ENCODE measurements at regions not wholly inside any gene's neighbourhood (a gene's known extent, or its start where the extent isn't known, plus 50 kb on each side); places are given as distances from the start of the nearest gene placed in this dataset.

DNA sequence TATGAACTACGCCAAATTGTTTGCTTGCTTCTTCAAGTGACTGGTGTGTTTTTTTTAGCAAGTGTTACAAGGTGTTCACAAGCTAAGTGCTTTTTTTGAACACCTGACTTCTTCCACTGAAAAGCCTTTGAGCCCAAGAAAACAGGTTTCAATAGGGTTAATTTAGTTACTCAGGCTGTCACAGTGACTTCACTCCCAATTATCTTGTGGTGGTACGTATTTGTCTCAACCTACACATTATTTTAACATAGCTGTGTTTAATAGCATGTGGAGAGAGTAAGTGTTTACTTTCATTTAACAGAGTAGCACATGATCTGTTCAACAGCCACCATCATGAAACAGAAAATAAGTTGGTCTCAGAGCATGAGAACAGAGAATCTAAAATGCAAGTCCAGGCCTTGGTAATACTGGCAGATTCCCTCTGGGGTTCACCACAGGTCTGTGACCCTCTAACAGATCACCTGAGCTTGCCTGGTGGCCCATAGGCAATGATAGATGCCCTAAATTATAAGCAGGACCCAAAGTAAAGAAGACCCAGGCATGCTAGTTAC, 267.7 kb upstream of the SMARCA2 start:
- ATAC-seq (ENCODE audit: poor library complexity) = no peak
- DNase-seq = no peak
- intact Hi-C loops (cut with DNase I) = no loop called here

- intact Hi-C loops (cut with DNase I) = no loop called here
- DNase-seq (no peak), ATAC-seq (ENCODE audit: poor library complexity) (no peak)
These were observed 266.7 kb upstream of the SMARCA2 start for GRCh38 chr9:1748407-1748806.

DNA sequence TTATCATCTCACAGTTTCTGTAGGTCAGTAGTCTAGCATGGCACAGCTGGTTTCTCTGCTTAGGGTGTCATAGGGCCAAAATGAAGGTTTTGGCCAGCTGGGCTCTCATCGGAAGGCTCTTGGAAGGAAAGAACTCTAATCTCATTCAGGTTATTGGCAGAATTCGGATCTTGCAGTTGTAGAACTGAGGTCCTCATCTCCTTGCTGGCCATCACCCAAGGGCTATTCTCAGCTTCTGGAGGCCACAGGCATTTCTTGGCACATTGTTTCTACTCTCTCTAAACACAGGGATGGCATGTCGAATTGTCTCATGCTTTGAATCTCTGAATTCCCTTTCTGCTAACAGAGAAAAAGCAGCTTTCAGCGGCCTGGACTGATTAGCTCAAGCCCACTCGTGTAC, 258.0 kb upstream of the SMARCA2 start:
- no peak for ATAC-seq (ENCODE audit: poor library complexity)
- intact Hi-C loops (cut with DNase I) = no loop called here
- DNase-seq = no peak

DNA sequence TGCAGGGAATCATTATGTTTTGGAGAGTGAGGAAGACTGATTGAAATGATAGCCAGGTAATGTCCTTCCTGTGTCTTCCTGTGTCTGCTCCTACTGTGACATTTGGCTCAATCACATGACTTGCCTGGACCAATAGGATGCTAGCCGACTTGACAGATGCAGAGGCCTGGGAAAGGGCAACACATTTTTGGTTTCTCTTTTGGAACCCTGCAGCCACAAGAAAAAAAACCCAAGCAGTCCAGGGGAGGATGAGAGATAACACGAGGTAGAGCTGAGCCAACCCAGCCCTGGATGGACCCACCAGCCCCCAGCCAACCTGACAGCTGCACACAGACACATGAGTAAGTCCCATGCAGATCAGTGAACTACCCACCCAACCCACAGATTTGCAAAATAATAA, 256.1 kb upstream of the SMARCA2 start:
- intact Hi-C loops (cut with DNase I) = no loop called here
- ATAC-seq (ENCODE audit: poor library complexity) = no peak
- DNase-seq = no peak

DNA sequence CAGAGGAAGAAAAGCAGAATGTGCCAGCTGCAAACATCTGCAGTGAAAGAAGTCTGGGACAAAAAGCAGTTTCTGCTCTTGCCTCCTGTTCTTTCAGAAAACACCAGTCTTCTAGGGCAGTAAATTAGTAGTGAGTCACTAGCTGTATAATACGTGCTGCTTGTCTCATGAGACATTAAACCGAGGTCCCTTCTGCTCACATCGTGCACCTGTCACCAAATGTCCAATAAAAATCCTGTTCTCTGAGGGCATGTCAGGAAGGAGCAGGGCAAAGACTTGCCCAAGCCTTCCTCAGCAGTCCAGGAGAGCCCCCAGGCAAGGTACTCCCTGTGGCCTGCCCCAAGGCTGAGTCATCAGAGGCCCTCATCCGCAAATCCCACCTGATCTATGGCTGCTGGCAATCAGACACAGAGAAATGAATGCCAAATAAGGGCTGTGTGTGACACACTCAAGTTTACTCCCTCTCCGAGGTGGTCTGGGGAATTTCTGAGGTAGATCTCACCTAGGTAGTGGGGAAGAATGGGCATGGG, 255.3 kb upstream of the SMARCA2 start:
- intact Hi-C loops (cut with DNase I) = no loop called here
- DNase-seq (no peak), ATAC-seq (ENCODE audit: poor library complexity) (no peak)

DNA sequence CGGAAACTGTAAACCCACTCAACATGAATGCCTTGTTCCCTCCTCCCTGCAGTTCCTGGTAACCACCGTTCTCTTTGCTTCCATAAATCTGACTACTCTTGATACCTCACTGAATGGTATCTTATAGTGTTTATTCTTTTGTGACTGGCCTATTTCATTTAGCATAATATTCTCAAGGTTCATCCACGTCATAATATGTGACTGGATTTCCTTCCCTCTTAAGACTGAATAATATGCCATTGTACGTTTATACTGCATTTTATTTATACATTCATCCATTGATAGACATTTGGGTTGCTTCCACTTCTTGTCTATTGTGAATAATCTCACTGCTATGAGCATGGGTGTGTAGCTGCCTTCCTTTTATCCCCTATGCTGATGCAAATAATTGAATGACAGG, 253.3 kb upstream of the SMARCA2 start:
- ATAC-seq (ENCODE audit: poor library complexity) = no peak
- intact Hi-C loops (cut with DNase I) = no loop called here
- no peak for DNase-seq

GRCh38 chr9:1766042-1766441, 249.1 kb upstream of the SMARCA2 start:
- DNase-seq (no peak), ATAC-seq (ENCODE audit: poor library complexity) (no peak)
- intact Hi-C loops (cut with DNase I) = no loop called here

DNA sequence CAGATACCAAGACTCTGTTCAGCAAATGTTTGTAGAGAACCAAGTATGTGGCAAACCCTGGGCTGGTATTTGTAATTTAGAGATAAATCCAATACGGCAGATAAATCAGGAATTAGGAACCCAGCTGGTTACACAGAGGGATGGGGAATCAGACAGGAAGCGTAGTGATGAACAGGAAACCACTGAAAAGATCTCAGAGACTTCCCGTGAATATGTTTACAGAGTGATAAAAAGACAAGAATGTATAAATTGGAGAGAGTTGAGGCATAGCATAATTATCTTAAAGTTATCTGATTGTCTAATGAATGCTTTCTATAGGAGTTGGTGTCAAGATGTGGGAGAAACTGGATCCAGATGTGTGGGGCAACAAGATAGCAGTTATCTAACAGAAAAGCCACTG, 246.6 kb upstream of the SMARCA2 start:
- intact Hi-C loops (cut with DNase I) = no loop called here
- ATAC-seq (ENCODE audit: poor library complexity) (no peak), DNase-seq (no peak)

GRCh38 chr9:1771094-1771789, 243.9 kb upstream of the SMARCA2 start:
- intact Hi-C loops (cut with DNase I) = no loop called here
- DNase-seq (no peak), ATAC-seq (ENCODE audit: poor library complexity) (no peak)

GRCh38 chr9:1775230-1775629, 239.9 kb upstream of the SMARCA2 start:
- ATAC-seq (ENCODE audit: poor library complexity) (no peak), DNase-seq (no peak)
- intact Hi-C loops (cut with DNase I) = no loop called here

DNA sequence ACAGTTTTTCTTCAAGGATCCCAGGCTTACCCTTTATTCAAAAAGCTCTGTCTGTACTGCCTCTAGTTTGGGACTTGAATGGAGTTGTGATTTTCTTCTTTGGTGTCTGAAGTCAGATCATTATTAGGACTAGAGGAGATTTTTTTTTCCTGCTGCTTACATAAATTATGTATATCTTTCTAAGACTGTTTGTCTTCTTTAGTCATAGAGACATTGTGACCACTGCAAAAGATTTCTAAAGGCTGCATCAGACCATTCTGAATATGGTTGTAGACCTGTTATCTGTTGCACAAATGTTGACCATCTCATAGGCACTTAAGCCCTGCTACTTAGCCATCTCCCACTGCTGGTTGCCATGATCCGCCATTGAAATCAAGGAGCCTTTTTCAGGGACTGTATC, 238.5 kb upstream of the SMARCA2 start:
- no peak for ATAC-seq (ENCODE audit: poor library complexity)
- no peak for DNase-seq
- intact Hi-C loops (cut with DNase I) = no loop called here

DNA sequence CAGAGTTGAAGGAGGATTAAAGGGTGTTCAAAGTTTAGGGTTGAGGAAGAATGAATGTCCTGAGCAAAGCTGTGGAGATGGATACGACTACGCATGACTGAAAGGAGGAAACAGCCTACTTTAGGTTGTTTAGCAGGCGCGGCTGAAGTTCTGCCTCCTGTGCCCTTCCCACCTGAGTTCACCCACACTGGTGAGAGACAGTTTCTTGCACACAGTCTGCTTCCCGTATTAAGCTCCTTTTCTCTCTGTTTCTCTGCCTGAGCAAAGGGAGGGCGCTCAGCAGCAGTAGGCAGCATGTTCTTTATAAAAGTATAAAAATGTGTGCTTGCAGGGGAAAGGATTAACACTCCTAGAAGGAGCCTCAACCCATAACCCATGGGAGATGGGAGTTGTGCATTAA, 224.0 kb upstream of the SMARCA2 start:
- intact Hi-C loops (cut with DNase I) = no loop called here
- ATAC-seq (ENCODE audit: poor library complexity) (no peak), DNase-seq (no peak)

DNA sequence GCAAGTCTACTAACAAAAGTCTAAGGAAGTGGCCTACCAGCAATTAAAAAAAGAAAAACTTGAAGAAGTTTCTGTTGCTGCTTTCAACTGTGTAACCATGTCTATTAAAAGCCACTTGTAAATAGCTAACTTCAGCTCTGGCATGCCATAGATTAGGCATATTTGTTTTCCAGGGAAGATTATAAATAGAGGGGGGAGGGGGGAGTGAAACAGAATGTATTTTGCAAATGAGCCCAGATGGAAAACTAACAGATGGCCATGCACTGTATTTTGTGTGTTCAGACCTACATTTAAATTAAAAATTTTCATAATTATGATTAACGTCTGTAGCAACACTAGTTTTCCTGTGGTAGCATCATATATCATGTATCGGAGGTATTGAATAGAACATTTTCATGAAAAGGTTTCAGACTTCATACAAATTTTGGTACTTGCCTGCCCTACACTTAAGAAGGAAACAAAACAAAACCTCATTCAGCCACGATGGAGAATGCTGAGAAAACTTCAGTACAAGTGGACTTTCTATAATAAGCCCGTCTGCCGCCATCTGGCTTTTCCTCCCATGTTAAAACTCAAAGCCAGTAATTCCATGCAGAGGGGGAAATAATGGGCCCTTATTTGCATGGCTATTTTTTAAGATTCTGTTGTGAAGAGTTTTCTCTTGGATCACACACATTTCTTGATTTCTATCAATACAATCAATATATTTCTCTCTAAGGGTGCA, 220.4 kb upstream of the SMARCA2 start:
- intact Hi-C loops (cut with DNase I) = no loop called here
- ATAC-seq (ENCODE audit: poor library complexity) = no peak
- DNase-seq = no peak

DNA sequence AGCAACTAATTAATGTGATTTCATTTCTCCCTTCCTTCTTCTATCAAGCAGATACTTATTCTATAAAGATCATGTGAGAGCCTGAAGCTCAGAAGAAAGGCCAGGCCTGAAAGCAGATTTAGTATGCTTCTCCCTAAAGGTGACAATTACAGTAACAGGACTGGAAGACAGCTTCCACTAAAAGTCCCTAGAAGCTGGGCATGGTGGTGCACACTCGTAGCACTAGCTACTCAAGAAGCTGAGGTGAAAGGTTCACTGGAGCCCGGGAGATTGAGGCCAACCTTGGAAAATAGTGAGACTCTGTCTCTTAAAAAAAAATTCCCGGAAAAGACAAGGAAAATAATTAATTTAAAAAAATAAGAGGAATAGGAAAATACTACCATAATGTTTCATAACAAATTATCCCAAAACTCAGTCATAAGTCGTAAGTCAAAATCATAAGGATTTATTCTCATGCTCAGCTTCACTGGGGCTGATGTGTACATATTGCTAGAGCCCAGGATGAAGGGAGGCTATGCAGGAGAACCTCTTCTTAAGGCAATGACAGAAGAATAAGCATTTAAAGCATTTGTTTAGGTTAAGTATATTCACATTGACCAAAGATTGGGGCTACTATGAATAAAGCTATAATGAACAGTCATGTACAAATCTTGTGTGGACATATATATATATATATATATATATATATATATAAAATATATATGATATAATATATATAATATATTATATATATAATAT, 210.8 kb upstream of the SMARCA2 start:
- intact Hi-C loops (cut with DNase I) = no loop called here
- DNase-seq = no peak
- no peak for ATAC-seq (ENCODE audit: poor library complexity)

DNA sequence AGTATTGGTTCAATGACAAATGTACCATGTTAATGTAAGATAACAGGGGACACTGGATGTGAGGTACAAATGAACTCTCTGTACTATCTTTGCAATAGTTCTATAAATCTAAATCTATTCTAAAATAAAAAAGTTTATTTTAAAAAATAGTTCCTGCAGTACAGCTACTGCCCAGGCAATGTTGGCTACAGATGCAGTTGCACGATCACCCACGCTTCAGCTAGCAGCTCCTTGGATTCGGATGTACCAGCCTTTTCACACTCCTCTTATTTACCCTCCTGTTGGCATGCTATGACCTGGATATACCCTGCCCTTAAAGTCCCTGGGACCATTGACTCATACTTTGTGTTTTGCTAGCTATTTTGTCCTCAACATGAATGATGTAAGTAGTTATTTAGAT, 185.4 kb upstream of the SMARCA2 start:
- DNase-seq (no peak), ATAC-seq (ENCODE audit: poor library complexity) (no peak)
- intact Hi-C loops (cut with DNase I) = no loop called here

DNA sequence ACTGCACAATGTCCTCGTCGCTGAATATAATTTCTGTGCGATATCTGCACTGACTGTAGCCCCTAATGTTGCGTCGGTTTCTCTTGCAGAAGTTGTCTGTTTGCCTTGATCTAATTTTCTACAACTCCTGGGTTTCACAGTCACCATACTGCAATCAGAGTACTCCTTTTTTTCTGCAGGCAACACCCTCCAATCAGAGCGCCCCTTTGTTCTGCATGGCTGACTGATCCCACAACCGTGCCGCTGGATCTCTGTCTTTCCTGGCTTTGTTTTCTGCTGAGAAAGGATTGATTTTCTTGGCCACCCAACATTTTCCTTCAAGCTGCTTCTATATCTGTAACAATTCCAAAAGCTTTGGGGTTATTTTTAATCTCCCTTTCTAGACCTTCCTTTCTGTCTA, 182.2 kb upstream of the SMARCA2 start:
- intact Hi-C loops (cut with DNase I) = no loop called here
- no peak for ATAC-seq (ENCODE audit: poor library complexity)
- DNase-seq = no peak

- DNase-seq (no peak), ATAC-seq (ENCODE audit: poor library complexity) (no peak)
- intact Hi-C loops (cut with DNase I) = no loop called here
These were observed 177.6 kb upstream of the SMARCA2 start for GRCh38 chr9:1837453-1838084.

DNA sequence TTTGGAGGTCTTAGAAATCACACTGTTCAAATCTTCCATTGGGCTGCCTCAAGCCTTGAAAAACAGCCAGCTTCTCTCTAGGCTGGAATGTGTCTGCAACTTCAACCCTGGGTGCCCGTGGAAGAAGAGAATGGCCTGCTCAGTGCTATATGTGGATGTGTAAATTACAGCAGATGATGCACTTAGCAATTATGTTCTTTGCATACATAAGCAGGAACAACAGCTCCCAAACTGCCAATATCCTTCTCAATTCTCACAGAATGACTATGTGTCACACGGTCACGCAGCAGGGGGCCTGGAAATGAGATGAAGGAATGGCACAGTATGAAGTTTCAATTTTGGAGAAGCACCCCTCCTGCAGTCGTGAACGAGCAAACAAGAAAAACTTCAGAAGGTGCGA, 175.2 kb upstream of the SMARCA2 start:
- ATAC-seq (ENCODE audit: poor library complexity) (no peak), DNase-seq (no peak)
- intact Hi-C loops (cut with DNase I) = no loop called here

DNA sequence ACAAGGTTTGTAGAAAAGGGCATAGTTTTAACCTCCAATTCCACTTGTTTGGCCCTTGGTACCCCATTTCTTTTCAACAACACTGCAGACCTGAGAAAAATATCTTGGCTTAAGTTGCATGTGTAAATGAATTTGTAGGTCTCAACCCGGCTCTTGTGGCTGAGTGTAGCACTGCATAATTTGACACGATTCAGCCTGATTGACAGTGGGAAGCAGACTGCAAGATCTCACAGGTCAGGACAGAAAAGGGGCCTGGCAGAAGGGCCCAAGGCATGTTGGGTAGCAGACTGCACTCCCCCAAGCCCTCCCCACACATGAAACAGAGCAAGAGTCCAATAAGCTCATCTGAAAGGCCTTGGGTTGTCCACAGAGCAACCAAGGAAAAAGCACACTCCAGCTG, 169.7 kb upstream of the SMARCA2 start:
- DNase-seq (no peak), ATAC-seq (ENCODE audit: poor library complexity) (no peak)
- intact Hi-C loops (cut with DNase I) = no loop called here
